ENCODE measurements at regions not wholly inside any gene's neighbourhood (a gene's known extent, or its start where the extent isn't known, plus 50 kb on each side); places are given as distances from the start of the nearest gene placed in this dataset.

GRCh38 chrX:131752493-131753198, 208.8 kb downstream of the OR13H1 start (continued):
- TF ChIP-seq ZNF561 (tag by site-specific recombination; IDR thresholded peaks at IDR 0.05; ENCODE audit: borderline replicate concordance), result no peak
- no peak for TF ChIP-seq ZNF366 (tag by site-specific recombination; conservative IDR thresholded peaks at IDR 0.05)
- TF ChIP-seq, protein P1, sequence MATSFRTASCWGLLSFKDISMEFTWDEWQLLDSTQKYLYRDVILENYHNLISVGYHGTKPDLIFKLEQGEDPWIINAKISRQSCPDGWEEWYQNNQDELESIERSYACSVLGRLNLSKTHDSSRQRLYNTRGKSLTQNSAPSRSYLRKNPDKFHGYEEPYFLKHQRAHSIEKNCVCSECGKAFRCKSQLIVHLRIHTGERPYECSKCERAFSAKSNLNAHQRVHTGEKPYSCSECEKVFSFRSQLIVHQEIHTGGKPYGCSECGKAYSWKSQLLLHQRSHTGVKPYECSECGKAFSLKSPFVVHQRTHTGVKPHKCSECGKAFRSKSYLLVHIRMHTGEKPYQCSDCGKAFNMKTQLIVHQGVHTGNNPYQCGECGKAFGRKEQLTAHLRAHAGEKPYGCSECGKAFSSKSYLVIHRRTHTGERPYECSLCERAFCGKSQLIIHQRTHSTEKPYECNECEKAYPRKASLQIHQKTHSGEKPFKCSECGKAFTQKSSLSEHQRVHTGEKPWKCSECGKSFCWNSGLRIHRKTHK (tag by site-specific recombination; IDR thresholded peaks at IDR 0.05), result no peak
- no peak for TF ChIP-seq KLF10 (tag by site-specific recombination; IDR thresholded peaks at IDR 0.05)
- no peak for TF ChIP-seq ZBTB7A (tag by site-specific recombination; IDR thresholded peaks at IDR 0.05; ENCODE audit: low read depth)
- TF ChIP-seq YY1 (tag by site-specific recombination; IDR thresholded peaks at IDR 0.05), result peak; percentile 68
- TF ChIP-seq SCRT1 (tag by site-specific recombination; IDR thresholded peaks at IDR 0.05; ENCODE audit: borderline replicate concordance), result no peak
- no peak for TF ChIP-seq ZBTB48 (tag by site-specific recombination; IDR thresholded peaks at IDR 0.05)
- TF ChIP-seq ZNF274 (IDR thresholded peaks at IDR 0.05; ENCODE audit: low read length), result no peak
- no peak for TF ChIP-seq ZNF274 (tag by site-specific recombination; IDR thresholded peaks at IDR 0.05; ENCODE audit: borderline replicate concordance)
- no peak for TF ChIP-seq OVOL3 (tag by site-specific recombination; IDR thresholded peaks at IDR 0.05)
- no peak for TF ChIP-seq ZNF112 (tag by site-specific recombination; IDR thresholded peaks at IDR 0.05)
- no peak for TF ChIP-seq GLI2 (tag by site-specific recombination; IDR thresholded peaks at IDR 0.05; ENCODE audit: borderline replicate concordance, low read depth)
- no peak for TF ChIP-seq ZNF560 (tag by site-specific recombination; IDR thresholded peaks at IDR 0.05; ENCODE audit: borderline replicate concordance)

GRCh38 chrX:131762802-131763234, 218.9 kb downstream of the OR13H1 start:
- H3K4me3 ChIP-seq (ENCODE audit: low read depth, low read length), result peak overlapping the region; percentile 6; the same call in 1 of the 2 replicates
- CTCF ChIA-PET, result interaction anchor here (0.9 to 1.7 kb wide), 7 partner anchors 9 to 50 kb away, joined by 3 to 12 read pairs (median 7); no protein-coding TSS in a partner anchor
- H3K27ac ChIP-seq (ENCODE audit: extremely low read depth, low read depth, low read length), result peak overlapping the region; percentile 38; the same call in 1 of the 2 replicates
- 0 out of 2 replicates have a peak, but pooled peaks have one; percentile 31 for TF ChIP-seq ZNF629 (tag by site-specific recombination; IDR thresholded peaks at IDR 0.05)
- TF ChIP-seq SP7 (tag by site-specific recombination; IDR thresholded peaks at IDR 0.05), result no peak
- TF ChIP-seq, protein P1 (tag by site-specific recombination; IDR thresholded peaks at IDR 0.05), result no peak
- TF ChIP-seq ZSCAN30 (tag by site-specific recombination; IDR thresholded peaks at IDR 0.05), result 0 out of 2 replicates have a peak, but pooled peaks have one; percentile 20
- TF ChIP-seq ZNF292 (tag by site-specific recombination; IDR thresholded peaks at IDR 0.05; ENCODE audit: borderline replicate concordance, low read depth), result no peak
- TF ChIP-seq ZNF621 (tag by site-specific recombination; IDR thresholded peaks at IDR 0.05), result no peak
- TF ChIP-seq, protein P2, sequence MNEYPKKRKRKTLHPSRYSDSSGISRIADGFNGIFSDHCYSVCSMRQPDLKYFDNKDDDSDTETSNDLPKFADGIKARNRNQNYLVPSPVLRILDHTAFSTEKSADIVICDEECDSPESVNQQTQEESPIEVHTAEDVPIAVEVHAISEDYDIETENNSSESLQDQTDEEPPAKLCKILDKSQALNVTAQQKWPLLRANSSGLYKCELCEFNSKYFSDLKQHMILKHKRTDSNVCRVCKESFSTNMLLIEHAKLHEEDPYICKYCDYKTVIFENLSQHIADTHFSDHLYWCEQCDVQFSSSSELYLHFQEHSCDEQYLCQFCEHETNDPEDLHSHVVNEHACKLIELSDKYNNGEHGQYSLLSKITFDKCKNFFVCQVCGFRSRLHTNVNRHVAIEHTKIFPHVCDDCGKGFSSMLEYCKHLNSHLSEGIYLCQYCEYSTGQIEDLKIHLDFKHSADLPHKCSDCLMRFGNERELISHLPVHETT (tag by site-specific recombination; IDR thresholded peaks at IDR 0.05), result 0 out of 2 replicates have a peak, but pooled peaks have one; percentile 44
- no peak for TF ChIP-seq YY2 (tag by site-specific recombination; IDR thresholded peaks at IDR 0.05)
- TF ChIP-seq CTCF (tag by site-specific recombination; IDR thresholded peaks at IDR 0.05), result peak; percentile 69
- peak; percentile 64 for TF ChIP-seq KLF10 (tag by site-specific recombination; IDR thresholded peaks at IDR 0.05)
- peak; percentile 96 for TF ChIP-seq ZNF654 (tag by site-specific recombination; IDR thresholded peaks at IDR 0.05; ENCODE audit: low read depth)
- TF ChIP-seq ZBTB17 (tag by site-specific recombination; IDR thresholded peaks at IDR 0.05), result no peak
- 0 out of 2 replicates have a peak, but pooled peaks have one; percentile 35 for TF ChIP-seq ZNF660 (tag by site-specific recombination; IDR thresholded peaks at IDR 0.05)
- TF ChIP-seq YY1 (tag by site-specific recombination; IDR thresholded peaks at IDR 0.05), result peak; percentile 88
- peak; percentile 49 for TF ChIP-seq GLIS2 (tag by site-specific recombination; IDR thresholded peaks at IDR 0.05)
- peak; percentile 59; the same call in 1 of the 2 replicates for TF ChIP-seq GLIS1 (tag by site-specific recombination; IDR thresholded peaks at IDR 0.05)

More at GRCh38 chrX:131762802-131763234, 218.9 kb downstream of the OR13H1 start:
- POLR2A ChIA-PET, result interaction anchor here (0.5 to 1.8 kb wide), 4 partner anchors 10 to 72 kb away, joined by 3 to 11 read pairs (median 6); no protein-coding TSS in a partner anchor
- Histone ChIP-seq H3K4me1 (ENCODE audit: control insufficient read depth, insufficient read depth, low read length) (peaks cover 4% of the 10 kb centered on the region; the same call in 1 of the 2 replicates), H3K36me3 (ENCODE audit: control insufficient read depth in 2 of 2, insufficient read depth in 1 of 2, low read length in 2 of 2) (peaks cover 0 to 34% of the 10 kb centered on the region in 2 experiments; a peak in 2 of 3 replicates), H3K9me3 (ENCODE audit: control insufficient read depth, insufficient read depth, low read depth, low read length) (no peaks in the 10 kb centered on the region)

Data from HEK293 (cell line).